ENCODE measurements at regions not wholly inside any gene's neighbourhood (a gene's known extent, or its start where the extent isn't known, plus 50 kb on each side); places are given as distances from the start of the nearest gene placed in this dataset.
"Not testable (repeated sequence)": the region's sequence is repeated elsewhere in the genome, so short reads cannot be mapped to it uniquely, and the experiment has no call there.

DNA sequence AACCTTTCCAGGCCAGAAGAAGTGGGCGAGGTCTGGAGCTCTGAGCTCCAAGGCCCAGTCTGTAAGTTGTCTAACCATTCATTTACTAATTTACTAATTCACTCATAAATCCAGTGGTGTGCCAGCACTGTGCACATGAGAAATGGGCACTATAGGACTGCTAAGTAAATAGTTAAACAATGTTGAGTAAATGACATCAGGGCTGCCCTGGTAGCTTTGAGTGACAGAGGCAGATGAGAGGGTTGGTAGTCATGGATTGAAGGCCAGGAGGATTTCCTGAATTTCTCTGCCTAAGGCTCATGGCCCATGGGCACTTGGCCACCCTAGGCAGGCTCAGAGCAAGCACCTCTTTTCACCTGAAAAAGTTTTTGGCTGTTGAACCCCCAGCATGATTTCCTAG is 216.9 kb upstream of the RXFP2 start:
- no peak for DNase-seq

DNA sequence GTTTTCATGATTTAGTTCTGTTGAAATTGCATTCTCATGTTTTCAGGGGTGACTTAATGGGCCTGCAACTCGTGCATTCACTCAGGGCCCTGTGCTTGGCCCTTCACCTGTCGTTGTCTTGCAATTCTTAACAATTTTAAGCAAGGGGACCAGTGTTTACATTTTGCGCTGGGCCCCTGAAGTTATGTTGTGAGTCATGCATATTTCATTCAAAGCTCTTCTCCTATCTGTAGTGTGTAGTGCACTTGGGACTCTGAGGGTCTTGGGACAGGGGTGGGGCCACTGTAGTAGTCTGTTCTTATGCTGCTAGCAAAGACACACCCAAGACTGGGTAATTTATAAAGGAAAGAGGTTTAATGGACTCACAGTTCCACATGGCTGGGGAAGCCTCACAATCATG is 211.2 kb upstream of the RXFP2 start:
- no peak for DNase-seq

DNA sequence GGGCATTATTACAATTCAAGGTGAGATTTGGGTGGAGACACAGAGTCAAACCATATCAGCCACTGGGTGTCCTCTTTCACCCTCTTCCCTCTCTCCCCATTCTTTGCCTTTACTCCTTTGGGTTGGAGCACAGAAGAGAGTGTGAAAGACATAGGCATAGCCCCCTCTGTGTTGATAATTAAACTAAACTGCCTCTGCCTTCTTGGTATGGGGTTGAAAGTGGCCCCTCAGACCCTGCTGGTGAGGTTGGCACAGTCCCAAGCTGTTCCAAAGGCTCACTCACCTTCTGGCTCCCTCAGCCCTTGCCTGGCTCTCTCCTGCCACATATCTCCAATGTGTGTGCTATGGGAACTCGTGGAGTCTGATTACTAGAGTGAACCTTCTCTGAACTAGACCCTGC is 210.6 kb upstream of the RXFP2 start:
- no peak for DNase-seq

DNA sequence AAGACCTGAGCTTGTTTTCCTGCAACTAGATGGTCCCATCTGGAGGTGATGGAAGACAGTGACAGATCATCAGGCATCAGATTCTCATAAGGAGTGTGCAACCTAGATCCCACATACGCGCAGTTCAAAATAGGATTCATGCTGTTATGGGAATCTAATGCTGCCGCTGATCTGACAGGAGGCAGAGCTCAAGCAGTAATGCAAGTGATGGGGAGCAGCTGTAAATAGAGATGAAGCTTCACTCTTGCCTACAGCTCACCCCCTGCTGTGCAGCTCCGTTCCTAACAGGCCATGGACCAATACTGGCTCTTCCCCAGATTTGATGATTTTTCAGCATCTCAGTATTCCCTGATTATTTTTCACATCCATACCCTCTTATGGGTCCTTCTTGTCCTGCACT is 208.4 kb upstream of the RXFP2 start:
- DNase-seq = no peak

DNA sequence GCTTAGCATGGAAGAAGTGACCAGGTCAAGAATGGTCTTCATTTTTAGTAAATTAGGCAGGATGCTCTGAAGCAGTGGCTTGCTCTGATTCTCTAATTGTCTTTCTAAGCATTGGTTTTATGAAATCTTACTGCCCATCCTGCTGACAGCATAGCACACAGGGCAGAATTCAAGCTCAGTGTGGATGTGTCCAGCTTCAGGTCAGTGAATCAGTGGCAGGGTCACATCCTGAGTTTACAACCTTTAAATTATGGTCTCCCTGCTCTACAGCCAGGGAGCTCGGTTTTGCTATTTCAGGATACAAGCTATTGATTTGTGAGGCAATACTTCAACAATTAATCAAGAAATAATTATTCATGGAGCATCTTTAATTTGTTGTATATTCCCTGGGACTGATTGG is 202.3 kb upstream of the RXFP2 start:
- DNase-seq = no peak

DNA sequence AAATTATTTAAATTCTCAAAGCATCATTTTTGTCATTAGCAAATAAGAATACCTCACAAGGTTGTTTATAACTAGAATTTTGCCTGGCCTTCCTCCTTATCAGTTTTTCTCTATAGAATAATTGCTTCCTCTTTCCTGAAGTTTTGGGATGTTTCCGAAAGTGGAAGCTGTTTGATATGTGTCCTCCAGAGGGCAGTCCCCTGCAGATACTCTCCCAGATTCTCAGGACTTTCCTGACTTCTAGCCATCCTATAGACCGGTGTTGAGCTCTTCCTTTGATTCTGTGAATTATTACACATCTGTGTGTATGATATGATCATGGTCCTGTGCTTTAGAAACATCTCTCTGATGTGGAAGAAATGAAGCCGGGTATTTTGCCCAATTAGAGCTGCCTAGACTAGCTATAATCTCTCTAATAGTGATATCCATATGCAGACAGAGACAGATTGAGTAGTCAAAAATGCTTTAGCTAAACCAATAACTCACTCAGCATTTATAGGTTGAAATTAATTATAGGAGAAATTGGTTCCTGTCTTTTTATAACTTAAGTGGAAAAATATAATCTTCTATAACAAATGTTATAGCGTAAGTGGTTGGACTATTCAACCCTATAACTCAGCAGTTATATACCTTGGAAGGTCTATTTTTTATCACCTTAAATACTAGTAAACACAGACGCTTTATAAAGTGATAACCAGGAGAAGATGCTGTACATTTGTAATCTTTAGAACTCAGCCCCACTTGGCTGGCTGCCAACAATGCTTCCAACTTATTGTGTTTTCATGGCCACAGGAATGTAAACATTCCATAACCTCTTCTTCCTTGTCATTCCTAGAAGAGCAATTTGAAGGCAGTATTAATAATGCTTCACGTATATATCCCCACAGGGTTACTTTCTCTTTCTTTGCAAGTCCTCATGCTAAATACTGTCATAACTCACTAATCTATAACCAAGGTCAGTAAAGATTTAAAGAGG is 201.0 kb upstream of the RXFP2 start:
- no peak for DNase-seq

DNA sequence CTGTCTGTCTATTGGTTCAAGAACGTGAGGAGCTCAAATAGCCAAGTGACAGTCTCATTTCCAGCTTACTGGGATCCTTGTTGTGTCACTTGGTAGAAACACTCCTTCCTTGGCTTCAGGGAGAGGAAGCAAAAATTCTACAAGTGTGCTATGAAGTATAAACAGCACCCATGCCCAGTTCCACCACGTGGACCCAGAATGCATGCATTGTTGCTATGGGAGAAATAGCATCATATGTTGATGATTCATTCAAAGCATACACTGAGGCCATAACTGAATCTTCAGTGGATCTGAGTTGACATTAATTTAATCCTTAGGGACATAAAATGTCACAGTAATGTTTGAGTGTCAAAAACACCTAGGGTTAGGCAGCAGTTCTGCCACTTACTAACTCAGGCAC is 199.0 kb upstream of the RXFP2 start:
- DNase-seq = no peak

DNA sequence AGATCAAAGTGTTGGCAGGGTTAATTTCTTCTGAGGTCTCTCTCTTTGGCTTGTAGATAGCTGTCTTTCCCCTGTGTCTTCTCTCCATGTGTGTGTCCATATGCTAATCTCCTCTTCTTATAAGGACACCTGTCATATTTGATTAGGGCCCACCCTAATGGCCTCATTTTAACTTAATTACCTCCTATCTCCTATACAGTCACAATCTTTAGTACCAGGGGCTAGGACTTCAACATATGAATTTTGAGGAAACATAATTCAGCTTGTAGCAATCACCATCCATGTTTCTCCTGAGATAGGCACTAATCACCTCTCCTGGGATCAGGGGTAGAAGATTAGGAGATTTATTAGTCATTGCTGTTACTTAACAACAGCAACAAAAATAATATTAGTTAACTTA is 196.1 kb upstream of the RXFP2 start:
- DNase-seq = no peak

DNA sequence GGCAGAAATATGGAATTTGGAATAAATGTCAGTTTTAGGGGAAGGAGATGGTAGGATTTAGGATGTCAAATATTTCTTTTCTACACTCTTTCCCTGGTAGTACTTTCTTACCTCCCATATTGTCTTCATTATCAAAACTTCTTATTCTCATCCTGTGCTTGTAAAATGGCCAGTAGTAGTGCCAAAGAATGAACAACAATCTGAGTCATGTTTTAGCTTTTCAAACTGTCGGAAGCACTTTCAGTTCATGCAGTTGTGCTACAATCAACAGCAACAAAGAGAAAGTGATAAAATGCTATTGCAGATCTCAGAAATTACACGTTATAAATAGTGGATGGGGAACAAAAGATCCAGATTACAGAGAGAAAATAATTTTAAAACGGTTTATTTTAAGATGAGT is 193.7 kb upstream of the RXFP2 start:
- DNase-seq = no peak

DNA sequence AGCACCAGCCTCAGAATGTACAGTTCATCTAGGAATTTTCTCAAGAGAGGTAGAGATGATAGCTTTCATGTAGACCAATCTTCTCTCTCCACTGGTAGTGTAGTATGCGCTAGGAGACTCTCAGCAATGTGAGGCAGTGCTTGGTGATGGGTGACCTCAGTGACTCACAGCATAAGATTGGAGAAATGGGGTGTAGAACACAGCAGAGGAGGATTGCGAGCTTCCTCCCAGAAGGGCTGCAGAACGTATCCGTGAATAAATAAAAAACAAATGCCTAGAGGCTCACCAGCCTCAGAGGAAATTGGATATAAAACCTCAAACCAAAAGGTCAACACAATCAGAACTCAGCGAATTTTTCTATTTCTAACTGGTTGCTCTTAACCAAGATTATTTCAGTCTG is 182.9 kb upstream of the RXFP2 start:
- DNase-seq = no peak

DNA sequence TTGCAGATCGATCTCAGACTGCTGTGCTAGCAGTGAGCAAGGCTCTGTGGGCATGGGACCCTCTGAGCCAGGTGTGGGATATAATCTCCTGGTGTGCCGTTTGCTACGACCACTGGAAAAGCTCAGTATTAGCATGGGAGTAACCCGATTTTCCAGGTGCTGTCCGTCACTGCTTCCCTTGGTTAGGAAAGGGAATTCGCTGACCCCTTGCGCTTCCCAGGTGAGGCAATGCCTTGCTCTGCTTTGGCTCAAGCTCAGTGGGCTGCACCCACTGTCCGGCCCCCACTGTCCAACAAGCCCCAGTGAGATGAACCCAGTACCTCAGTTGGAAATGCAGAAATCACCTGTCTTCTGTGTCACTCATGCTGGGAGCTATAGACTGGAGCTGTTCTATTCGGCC is 155.1 kb upstream of the RXFP2 start:
- DNase-seq = not testable (repeated sequence)

DNA sequence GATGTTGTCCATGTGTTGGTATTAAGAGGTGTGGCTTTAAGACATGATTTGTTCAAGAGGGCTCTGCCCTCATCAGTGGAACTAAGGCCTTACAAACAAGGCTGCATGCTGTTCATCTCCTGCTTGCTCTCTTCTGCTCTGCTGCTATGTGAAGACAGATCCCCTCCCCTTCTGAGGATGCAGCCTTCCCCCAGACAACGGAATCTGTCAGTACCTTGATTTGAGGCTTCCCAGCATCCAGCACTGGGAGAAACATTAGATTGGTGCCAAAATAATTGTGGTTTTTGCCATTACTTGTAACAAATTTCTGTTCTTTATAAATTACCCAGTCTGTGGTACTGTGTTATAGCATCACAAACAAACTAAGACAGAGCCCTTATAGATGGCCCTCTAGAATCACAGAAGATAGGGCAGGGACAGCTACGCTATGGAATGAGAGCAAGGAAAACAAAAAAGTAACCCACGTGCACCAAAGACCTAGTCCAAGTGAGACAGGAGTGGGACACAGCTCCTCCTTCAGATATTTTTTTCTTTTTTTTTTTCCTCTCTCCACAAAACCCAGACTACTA is 151.5 kb upstream of the RXFP2 start:
- no peak for DNase-seq

DNA sequence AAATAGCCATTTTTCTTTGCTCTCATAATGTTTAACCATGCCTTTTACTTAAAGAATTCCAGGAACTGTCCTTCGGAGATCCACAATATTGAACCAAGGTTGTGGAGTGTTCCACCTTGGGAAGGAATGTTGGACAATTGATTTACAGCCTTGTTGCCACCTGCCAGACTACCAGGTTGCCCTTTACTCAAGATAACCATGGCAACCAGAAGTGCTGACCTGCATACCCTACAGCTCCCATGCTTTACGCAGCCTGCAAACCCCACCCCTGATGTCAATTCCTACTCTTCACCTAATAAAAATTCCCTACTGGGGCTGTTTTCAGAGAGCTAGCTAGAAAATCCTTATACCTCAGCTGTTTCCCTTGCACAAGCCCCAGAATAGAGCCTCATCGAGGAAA is 151.0 kb upstream of the RXFP2 start:
- no peak for DNase-seq

DNA sequence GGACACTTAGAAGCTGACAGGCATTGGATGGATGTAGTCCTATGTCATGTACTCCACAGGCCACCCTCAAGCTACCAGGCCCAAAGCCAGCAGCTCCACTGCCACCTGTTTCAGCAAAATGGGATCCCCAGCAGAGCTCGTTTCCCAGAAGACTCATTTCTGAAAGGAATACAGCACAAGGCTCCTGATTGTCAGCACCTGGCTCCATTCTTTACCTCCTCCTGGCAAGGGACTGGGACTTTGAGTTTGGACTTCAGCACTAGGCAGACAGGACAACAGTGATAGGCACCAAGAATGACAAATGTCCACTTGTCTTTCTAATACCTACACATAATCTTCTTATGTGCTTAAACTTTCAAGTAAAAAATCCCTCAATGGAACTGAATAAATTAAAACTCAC is 150.4 kb upstream of the RXFP2 start:
- no peak for DNase-seq

DNA sequence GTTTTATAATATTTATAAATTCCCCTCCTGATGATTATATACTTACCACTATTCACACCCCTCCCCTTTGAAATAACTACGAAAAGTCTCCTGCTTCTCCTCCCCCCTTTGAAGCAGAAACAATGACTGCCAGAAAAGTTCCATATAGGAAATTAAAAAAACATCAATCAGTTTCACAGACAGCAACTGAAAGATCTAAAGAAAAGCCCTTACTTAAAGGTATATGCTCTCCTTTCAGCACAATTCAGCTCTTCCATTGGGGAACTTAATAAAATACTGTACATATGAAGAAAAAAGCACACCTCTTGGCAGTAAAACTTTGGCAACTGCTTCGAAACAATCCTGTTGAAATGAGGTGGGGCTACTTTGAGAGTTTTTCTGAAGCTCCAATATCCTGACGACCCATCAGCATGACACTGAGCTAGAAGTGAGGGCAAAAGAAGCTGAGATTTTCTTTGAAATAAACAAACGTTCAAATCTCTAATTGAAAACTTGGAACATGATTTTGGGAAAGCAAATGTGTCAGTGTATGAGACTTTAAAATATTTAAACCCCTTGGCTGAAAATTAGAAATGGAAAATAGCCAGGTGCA is 147.6 kb upstream of the RXFP2 start:
- DNase-seq = no peak

DNA sequence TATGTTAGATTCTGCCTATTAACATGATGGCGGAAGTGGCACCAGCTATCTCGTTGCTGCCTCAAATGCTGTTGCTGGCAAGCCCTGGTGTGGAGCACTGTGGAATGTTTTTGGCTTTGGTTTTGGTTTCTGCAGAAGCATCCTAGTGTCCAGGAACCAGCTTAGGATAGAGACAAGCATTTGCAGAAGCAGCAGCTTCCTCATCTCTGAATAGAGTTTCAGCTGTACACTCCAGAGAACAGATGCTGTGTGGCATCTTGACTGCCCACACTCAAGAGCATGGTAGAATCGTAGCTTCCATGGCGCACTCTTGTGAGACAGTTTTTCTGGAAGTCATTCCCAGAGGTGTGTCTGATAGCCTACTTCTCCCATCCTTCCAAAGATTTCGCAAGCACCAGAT is 145.3 kb upstream of the RXFP2 start:
- no peak for DNase-seq

DNA sequence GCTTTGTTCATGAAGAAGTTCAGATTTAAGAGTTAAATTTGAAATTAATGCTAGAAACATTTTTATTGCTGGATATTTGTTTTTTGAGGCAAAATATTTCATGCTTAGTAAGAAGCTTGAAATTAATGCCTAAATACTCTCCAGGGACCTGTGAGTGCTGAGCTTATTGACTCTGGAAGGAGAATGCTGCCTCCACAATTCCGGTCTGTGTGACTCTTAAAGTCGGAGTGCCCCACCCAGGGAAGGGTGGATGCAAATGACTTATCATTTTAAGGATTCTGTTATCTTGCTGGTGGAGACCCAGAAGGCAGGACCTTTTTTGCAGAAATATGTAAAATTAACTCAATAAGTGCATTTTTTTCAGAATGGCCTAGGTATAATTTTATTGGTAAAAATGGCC is 143.8 kb upstream of the RXFP2 start:
- no peak for DNase-seq

DNA sequence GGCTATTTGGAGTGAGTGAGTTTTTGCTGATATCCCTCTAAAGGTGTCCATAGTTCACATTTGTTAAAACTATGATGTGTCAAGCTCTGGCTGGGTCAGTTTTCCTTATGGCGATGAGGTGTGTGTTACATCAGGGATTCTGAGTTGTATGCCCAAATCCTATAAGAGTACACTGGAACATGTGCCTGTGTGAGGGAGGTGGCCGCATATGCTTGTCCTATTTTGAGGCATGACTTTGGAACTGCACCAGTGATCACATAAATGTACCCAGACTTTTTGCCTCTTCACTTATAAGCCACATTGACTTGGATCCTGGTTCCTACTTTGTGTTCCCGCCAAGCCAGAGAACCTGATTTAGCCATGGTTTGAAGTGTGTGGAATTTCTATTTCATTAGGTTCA is 140.3 kb upstream of the RXFP2 start:
- no peak for DNase-seq

DNA sequence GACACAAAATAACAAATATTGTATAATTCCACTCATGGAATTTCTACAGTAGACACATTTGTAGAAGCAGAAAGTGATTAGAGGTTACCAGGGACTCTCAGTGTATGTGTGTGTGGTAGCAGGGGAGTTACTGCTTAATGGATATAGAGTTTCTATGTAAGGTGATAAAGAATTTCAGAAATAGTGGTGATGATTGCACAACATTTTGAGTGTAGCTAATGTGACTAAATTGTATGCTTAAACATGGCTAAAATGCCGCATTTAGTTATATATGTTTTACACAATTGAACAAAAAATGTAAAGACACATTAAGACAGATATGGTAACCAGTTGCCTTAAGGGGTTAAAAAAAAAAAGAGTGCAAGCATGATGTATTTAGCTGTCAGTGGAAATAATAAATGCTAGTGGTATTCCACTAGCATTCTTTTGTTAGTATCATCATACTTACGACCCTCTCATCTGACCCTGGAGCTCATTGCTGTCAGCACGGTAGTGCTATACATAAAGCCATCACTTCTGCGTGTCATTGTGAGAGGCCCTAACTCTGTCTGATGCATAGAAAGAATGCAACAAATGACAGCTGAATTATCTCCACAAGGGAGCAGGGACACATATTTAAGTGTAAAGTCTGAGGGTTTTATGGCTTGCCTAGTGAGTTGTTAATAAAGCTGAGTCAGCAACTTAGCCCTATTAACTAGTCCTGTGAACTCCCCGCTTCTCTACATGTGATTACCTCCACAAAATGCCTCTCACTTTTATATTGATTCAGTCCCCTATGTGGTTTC is 134.1 kb upstream of the RXFP2 start:
- DNase-seq = no peak

DNA sequence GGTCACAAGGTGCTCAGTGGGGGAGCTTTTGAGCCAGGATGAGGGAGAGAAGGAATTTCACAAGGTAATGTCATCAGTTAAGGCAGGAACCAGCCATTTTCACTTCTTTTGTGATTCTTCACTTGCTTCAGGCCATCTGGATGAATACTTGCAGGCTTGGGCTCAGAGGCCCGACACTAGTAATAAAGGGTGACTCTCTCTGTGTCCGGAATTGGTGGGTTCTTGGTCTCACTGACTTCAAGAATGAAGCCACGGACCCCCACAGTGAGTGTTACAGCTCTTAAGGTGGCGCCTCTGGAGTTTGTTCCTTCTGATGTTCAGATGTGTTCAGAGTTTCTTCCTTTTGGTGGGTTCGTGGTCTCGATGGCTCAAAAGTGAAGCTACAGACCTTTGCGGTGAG is 131.8 kb upstream of the RXFP2 start:
- DNase-seq = not testable (repeated sequence)

DNA sequence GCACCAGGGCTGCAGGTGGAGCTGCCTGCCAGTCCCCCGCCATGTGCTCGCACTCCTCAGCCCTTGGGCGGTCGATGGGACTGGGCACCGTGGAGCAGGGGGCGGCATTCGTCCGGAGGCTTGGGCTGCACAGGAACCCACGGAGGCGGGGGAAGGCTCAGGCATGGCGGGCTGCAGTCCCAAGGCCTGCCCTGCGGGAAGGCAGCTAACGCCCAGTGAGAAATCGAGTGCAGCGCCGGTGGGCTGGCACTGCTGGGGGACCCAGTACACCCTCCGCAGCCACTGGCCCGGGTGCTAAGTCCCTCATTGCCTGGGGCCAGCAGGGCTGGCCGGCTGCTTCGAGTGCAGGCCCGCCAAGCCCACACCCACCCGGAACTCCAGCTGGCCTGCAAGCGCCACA is 130.5 kb upstream of the RXFP2 start:
- DNase-seq = not testable (repeated sequence)

DNA sequence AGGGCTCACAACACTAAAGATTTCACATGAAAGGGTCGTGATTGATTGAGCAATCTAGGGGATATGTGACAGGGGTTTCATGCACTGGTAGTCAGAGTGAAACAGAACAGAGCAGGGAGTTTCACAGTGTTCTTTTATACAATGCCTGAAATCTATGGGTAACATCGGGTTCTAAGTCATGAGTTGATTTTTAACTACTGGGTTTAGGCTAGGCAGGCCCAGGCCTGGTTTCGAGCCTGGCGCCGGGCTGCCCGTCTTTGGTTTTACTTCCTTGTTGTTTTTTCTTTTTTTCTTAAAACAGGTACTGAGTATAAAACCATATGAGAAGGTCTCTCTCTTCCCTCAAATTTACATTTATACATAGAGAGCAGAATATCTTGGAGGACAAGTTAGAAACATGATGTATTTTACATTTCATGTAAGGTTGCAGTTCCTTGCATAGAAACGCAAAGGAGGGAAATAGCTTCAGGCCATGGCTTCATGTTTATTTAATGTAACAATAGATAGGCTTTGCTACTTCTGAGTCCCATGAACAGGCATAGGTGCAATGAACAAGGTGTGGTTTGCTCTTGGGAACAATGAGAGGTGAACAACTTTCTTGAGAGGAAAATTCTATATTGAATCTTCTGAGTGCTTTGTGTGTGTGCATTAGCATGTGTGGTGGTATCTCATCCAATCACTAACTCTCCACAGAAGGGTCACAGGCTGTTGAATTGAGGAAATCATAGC is 128.9 kb upstream of the RXFP2 start:
- no peak for DNase-seq

DNA sequence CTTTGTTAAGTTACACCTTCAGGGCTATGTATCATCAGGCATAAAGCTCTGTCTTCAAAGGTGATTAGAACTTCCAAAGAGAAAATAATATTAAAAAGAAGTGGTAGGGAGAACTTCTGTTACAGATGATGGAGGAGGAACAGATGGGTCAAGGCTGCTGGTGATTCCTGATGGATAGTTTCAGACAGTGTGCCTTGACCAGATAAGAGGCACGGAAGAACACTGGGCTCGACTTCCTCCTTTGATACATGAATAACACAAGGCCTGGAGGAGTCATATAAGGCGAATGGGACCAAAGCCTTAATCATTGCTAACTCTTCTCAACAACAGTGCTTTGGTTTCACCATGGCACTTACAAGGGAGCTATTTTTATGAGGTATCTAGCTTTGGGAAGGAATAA is 128.1 kb upstream of the RXFP2 start:
- DNase-seq = no peak
